GM23338 (cell line): ENCODE measurements at regions not wholly inside any gene's neighbourhood (a gene's known extent, or its start where the extent isn't known, plus 50 kb on each side); places are given as distances from the start of the nearest gene placed in this dataset.

Experiments used
- ATAC-seq: fragments of 200-7000 bp; cut with Tn5 transposase; 3 replicates; pipeline ENCODE4 v1.9.1; 2020
- DNase-seq: peaks from one replicate; pipeline ENCODE4 v3.0.0-alpha.2; 2015; ENCODE audit warnings: low spot score
- H2AFZ ChIP-seq: fragments of 200-600 bp; sonication (generic); 2 replicates; pipeline ENCODE4 v1.8.0; 2016; ENCODE audit warnings: antibody characterized with exemption, mild to moderate bottlenecking, moderate library complexity
- H3F3A ChIP-seq: fragments of 200-600 bp; sonication (generic); replicated peaks from 2 replicates; pipeline ENCODE4 v1.8.0; 2017; ENCODE audit warnings: antibody characterized with exemption, mixed run types, low read depth
- H3K27ac ChIP-seq: fragments of 200-600 bp; sonication (generic); 2 replicates; pipeline ENCODE4 v1.6.1; 2016; ENCODE audit warnings: low read depth
- H3K27me3 ChIP-seq: fragments of 200-600 bp; sonication (generic); 2 replicates; pipeline ENCODE4 v1.8.0; 2016; ENCODE audit warnings: mild to moderate bottlenecking, mixed run types, moderate library complexity; ENCODE audit not compliant: insufficient read depth
- H3K36me3 ChIP-seq: fragments of 200-600 bp; sonication (generic); 2 replicates; pipeline ENCODE4 v1.8.0; 2016; ENCODE audit warnings: mild to moderate bottlenecking; ENCODE audit not compliant: insufficient read depth
- H3K4me1 ChIP-seq: fragments of 200-600 bp; sonication (generic); 2 replicates; pipeline ENCODE4 v1.8.0; 2016; ENCODE audit warnings: mild to moderate bottlenecking, moderate library complexity; ENCODE audit not compliant: insufficient read depth
- H3K4me2 ChIP-seq: fragments of 200-600 bp; sonication (generic); 2 replicates; pipeline ENCODE4 v1.7.1; 2017; ENCODE audit warnings: mixed run types
- H3K4me3 ChIP-seq: fragments of 200-600 bp; sonication (generic); 2 replicates; pipeline ENCODE4 v1.6.1; 2016; ENCODE audit warnings: mixed run types
- H3K79me2 ChIP-seq: fragments of 200-600 bp; sonication (generic); replicated peaks from 2 replicates; pipeline ENCODE4 v1.8.0; 2017; ENCODE audit warnings: mild to moderate bottlenecking; ENCODE audit not compliant: insufficient read depth
- H3K9me2 ChIP-seq: fragments of 200-600 bp; sonication (generic); 2 replicates; pipeline ENCODE4 v1.8.0; 2017; ENCODE audit not compliant: insufficient read depth
- H4K20me1 ChIP-seq: fragments of 200-600 bp; sonication (generic); replicated peaks from 2 replicates; pipeline ENCODE4 v1.8.0; 2017; ENCODE audit warnings: mild to moderate bottlenecking; ENCODE audit not compliant: insufficient read depth
- H3K27ac Mint-ChIP-seq: 2 replicates; pipeline ENCODE4 v1.8.0; 2020; ENCODE audit warnings: inconsistent platforms, mild to moderate bottlenecking, moderate library complexity, mixed read lengths
- H3K27me3 Mint-ChIP-seq: 3 replicates; pipeline ENCODE4 v1.8.0; 2022; ENCODE audit warnings: low read depth, mild to moderate bottlenecking, moderate library complexity, mixed read lengths, inconsistent platforms; ENCODE audit not compliant: insufficient read depth, poor library complexity
- H3K36me3 Mint-ChIP-seq: 3 replicates; pipeline ENCODE4 v1.8.0; 2021; ENCODE audit warnings: low read depth, mild to moderate bottlenecking, inconsistent platforms, moderate library complexity, mixed read lengths
- H3K4me1 Mint-ChIP-seq: 3 replicates; pipeline ENCODE4 v1.8.0; 2020; ENCODE audit warnings: mild to moderate bottlenecking, inconsistent platforms, mixed read lengths
- H3K4me3 Mint-ChIP-seq: 3 replicates; pipeline ENCODE4 v1.8.0; 2021; ENCODE audit warnings: moderate library complexity, mild to moderate bottlenecking, inconsistent platforms, mixed read lengths
- H3K9me3 Mint-ChIP-seq: 3 replicates; pipeline ENCODE4 v1.8.0; 2020; ENCODE audit warnings: moderate library complexity, mild to moderate bottlenecking, inconsistent platforms, mixed read lengths
- CREB1 ChIP-seq: fragments of 250-450 bp; sonication (Bioruptor Pico); IDR thresholded peaks from 2 replicates; pipeline ENCODE4 v1.5.0; 2020; ENCODE audit warnings: low read depth, mild to moderate bottlenecking, moderate library complexity
- EZH2 ChIP-seq: fragments of 200-600 bp; sonication (generic); IDR thresholded peaks from one replicate; pipeline ENCODE4 v1.8.0; 2017; ENCODE audit warnings: antibody characterized with exemption, mild to moderate bottlenecking, low read depth; ENCODE audit not compliant: unreplicated experiment
- EZH2phosphoT487 ChIP-seq: fragments of 200-600 bp; sonication (generic); IDR thresholded peaks from one replicate; pipeline ENCODE4 v1.8.1; 2018; ENCODE audit warnings: antibody characterized with exemption; ENCODE audit not compliant: unreplicated experiment
- JUNB ChIP-seq: IDR thresholded peaks from one replicate; pipeline ENCODE4 v1.6.1; 2016; ENCODE audit warnings: antibody characterized with exemption; ENCODE audit not compliant: unreplicated experiment
- NANOG ChIP-seq: IDR thresholded peaks from 2 replicates; pipeline ENCODE4 v1.6.1; 2016; ENCODE audit warnings: antibody characterized with exemption, borderline replicate concordance
- POLR2AphosphoS5 ChIP-seq: IDR thresholded peaks from 2 replicates; pipeline ENCODE4 v1.6.1; 2016; ENCODE audit warnings: antibody characterized with exemption, low read depth
- STAT1 ChIP-seq: IDR thresholded peaks from one replicate; pipeline ENCODE4 v1.6.1; 2016; ENCODE audit warnings: antibody characterized with exemption; ENCODE audit not compliant: unreplicated experiment
- ZNF331 ChIP-seq: fragments of 250-450 bp; sonication (Bioruptor Pico); IDR thresholded peaks from 2 replicates; pipeline ENCODE4 v1.5.0; 2020; ENCODE audit warnings: low read depth, mild to moderate bottlenecking, moderate library complexity
- TF ChIP-seq, protein P1 (sequence below): fragments of 250-450 bp; sonication (Bioruptor Pico); IDR thresholded peaks from 2 replicates; pipeline ENCODE4 v1.5.0; 2020; ENCODE audit warnings: mild to moderate bottlenecking, moderate library complexity
- TF ChIP-seq, protein P2 (sequence below): IDR thresholded peaks from one replicate; pipeline ENCODE4 v1.6.1; 2018; ENCODE audit warnings: antibody characterized with exemption; ENCODE audit not compliant: unreplicated experiment

DNA sequence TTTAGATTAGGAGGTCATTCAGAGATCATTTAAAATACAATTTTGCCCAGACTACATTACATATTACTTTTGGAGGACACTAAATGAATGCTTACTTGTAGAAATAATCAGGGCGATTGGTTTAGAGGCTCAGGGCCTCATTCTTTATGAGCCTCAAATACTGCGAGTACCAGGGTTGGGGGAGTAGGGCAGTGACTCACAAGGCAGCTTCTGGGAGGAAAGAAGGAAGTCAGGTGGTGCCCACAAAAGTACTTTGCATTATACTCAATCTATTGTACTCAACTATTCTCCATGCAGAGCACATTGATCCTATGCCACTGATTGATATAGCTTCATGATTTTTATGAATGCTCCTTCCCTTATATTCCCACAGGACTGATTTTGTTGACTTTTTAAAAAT lies 166.9 kb downstream of the SOCS6 start:
- H2AFZ ChIP-seq = no peak overlapping the region
- 0 out of 2 replicates have a peak, but pooled peaks cover 3% of the 10 kb centered on the region for H3K9me2 ChIP-seq
- H3K79me2 ChIP-seq = no peaks in the 10 kb centered on the region
- no peak overlapping the region for H3K4me3 Mint-ChIP-seq
- no peaks in the 10 kb centered on the region for H3K36me3 ChIP-seq
- peaks cover 11% of the 10 kb centered on the region for H3K27me3 Mint-ChIP-seq
- peaks cover 24% of the 10 kb centered on the region for H3K4me1 ChIP-seq
- peaks cover 46% of the 10 kb centered on the region for H3K4me1 Mint-ChIP-seq
- H3K27me3 ChIP-seq = no peaks in the 10 kb centered on the region
- no peaks in the 10 kb centered on the region for H3K9me3 Mint-ChIP-seq
- DNase-seq = no peak
- H3K4me3 ChIP-seq = no peak overlapping the region
- no peaks in the 10 kb centered on the region for H4K20me1 ChIP-seq
- no peak for TF ChIP-seq STAT1
- no peak for TF ChIP-seq NANOG
- TF ChIP-seq, protein P1, sequence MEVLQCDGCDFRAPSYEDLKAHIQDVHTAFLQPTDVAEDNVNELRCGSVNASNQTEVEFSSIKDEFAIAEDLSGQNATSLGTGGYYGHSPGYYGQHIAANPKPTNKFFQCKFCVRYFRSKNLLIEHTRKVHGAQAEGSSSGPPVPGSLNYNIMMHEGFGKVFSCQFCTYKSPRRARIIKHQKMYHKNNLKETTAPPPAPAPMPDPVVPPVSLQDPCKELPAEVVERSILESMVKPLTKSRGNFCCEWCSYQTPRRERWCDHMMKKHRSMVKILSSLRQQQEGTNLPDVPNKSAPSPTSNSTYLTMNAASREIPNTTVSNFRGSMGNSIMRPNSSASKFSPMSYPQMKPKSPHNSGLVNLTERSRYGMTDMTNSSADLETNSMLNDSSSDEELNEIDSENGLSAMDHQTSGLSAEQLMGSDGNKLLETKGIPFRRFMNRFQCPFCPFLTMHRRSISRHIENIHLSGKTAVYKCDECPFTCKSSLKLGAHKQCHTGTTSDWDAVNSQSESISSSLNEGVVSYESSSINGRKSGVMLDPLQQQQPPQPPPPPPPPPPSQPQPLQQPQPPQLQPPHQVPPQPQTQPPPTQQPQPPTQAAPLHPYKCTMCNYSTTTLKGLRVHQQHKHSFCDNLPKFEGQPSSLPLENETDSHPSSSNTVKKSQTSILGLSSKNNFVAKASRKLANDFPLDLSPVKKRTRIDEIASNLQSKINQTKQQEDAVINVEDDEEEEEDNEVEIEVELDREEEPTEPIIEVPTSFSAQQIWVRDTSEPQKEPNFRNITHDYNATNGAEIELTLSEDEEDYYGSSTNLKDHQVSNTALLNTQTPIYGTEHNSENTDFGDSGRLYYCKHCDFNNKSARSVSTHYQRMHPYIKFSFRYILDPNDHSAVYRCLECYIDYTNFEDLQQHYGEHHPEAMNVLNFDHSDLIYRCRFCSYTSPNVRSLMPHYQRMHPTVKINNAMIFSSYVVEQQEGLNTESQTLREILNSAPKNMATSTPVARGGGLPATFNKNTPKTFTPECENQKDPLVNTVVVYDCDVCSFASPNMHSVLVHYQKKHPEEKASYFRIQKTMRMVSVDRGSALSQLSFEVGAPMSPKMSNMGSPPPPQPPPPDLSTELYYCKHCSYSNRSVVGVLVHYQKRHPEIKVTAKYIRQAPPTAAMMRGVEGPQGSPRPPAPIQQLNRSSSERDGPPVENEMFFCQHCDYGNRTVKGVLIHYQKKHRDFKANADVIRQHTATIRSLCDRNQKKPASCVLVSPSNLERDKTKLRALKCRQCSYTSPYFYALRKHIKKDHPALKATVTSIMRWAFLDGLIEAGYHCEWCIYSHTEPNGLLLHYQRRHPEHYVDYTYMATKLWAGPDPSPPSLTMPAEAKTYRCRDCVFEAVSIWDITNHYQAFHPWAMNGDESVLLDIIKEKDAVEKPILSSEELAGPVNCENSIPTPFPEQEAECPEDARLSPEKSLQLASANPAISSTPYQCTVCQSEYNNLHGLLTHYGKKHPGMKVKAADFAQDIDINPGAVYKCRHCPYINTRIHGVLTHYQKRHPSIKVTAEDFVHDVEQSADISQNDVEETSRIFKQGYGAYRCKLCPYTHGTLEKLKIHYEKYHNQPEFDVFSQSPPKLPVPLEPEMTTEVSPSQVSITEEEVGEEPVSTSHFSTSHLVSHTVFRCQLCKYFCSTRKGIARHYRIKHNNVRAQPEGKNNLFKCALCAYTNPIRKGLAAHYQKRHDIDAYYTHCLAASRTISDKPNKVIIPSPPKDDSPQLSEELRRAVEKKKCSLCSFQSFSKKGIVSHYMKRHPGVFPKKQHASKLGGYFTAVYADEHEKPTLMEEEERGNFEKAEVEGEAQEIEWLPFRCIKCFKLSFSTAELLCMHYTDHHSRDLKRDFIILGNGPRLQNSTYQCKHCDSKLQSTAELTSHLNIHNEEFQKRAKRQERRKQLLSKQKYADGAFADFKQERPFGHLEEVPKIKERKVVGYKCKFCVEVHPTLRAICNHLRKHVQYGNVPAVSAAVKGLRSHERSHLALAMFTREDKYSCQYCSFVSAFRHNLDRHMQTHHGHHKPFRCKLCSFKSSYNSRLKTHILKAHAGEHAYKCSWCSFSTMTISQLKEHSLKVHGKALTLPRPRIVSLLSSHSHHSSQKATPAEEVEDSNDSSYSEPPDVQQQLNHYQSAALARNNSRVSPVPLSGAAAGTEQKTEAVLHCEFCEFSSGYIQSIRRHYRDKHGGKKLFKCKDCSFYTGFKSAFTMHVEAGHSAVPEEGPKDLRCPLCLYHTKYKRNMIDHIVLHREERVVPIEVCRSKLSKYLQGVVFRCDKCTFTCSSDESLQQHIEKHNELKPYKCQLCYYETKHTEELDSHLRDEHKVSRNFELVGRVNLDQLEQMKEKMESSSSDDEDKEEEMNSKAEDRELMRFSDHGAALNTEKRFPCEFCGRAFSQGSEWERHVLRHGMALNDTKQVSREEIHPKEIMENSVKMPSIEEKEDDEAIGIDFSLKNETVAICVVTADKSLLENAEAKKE (CRISPR knock-in tag) = no peak
- no peak for TF ChIP-seq EZH2
- TF ChIP-seq CREB1 (CRISPR knock-in tag) = no peak
- TF ChIP-seq, protein P2, sequence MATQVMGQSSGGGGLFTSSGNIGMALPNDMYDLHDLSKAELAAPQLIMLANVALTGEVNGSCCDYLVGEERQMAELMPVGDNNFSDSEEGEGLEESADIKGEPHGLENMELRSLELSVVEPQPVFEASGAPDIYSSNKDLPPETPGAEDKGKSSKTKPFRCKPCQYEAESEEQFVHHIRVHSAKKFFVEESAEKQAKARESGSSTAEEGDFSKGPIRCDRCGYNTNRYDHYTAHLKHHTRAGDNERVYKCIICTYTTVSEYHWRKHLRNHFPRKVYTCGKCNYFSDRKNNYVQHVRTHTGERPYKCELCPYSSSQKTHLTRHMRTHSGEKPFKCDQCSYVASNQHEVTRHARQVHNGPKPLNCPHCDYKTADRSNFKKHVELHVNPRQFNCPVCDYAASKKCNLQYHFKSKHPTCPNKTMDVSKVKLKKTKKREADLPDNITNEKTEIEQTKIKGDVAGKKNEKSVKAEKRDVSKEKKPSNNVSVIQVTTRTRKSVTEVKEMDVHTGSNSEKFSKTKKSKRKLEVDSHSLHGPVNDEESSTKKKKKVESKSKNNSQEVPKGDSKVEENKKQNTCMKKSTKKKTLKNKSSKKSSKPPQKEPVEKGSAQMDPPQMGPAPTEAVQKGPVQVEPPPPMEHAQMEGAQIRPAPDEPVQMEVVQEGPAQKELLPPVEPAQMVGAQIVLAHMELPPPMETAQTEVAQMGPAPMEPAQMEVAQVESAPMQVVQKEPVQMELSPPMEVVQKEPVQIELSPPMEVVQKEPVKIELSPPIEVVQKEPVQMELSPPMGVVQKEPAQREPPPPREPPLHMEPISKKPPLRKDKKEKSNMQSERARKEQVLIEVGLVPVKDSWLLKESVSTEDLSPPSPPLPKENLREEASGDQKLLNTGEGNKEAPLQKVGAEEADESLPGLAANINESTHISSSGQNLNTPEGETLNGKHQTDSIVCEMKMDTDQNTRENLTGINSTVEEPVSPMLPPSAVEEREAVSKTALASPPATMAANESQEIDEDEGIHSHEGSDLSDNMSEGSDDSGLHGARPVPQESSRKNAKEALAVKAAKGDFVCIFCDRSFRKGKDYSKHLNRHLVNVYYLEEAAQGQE = no peak
- no peak for TF ChIP-seq JUNB
- no peak for TF ChIP-seq POLR2AphosphoS5
- no peak for TF ChIP-seq EZH2phosphoT487
- TF ChIP-seq ZNF331 (CRISPR knock-in tag) = no peak
- ATAC-seq = peak; percentile 29; the same call in 1 of the 3 replicates
- peak overlapping the region; percentile 21; the same call in 1 of the 2 replicates for H3K27ac Mint-ChIP-seq
- no peak overlapping the region for H3K4me2 ChIP-seq
- H3K27ac ChIP-seq = no peak overlapping the region
- no peaks in the 10 kb centered on the region for H3K36me3 Mint-ChIP-seq
- H3F3A ChIP-seq = no peaks in the 10 kb centered on the region
